ENCODE measurements at regions not wholly inside any gene's neighbourhood (a gene's known extent, or its start where the extent isn't known, plus 50 kb on each side); places are given as distances from the start of the nearest gene placed in this dataset.

- no peaks in the 10 kb centered on the region for H3K27me3 Mint-ChIP-seq (ENCODE audit: low read depth)
- H3K36me3 Mint-ChIP-seq (ENCODE audit: low read depth), result no peaks in the 10 kb centered on the region
- H3K4me3 Mint-ChIP-seq (ENCODE audit: unreplicated experiment), result no peak overlapping the region
- no peak for TF ChIP-seq CTCF (IDR thresholded peaks at IDR 0.05)
- no peak overlapping the region for H3K27ac Mint-ChIP-seq (ENCODE audit: unreplicated experiment)
- no peak for DNase-seq (ENCODE audit: low spot score)
- peaks cover 17% of the 10 kb centered on the region for H3K4me1 Mint-ChIP-seq (ENCODE audit: low read depth)
- H3K9me3 Mint-ChIP-seq (ENCODE audit: low read depth), result peaks cover 3% of the 10 kb centered on the region
These were observed 89.8 kb upstream of the UGP2 start for GRCh38 chr2:63751901-63752300.

- H3K4me1 Mint-ChIP-seq (ENCODE audit: low read depth), result peaks cover 20% of the 10 kb centered on the region
- no peak overlapping the region for H3K4me3 Mint-ChIP-seq (ENCODE audit: unreplicated experiment)
- H3K9me3 Mint-ChIP-seq (ENCODE audit: low read depth), result no peaks in the 10 kb centered on the region
- TF ChIP-seq CTCF (IDR thresholded peaks at IDR 0.05), result no peak
- H3K36me3 Mint-ChIP-seq (ENCODE audit: low read depth), result no peaks in the 10 kb centered on the region
- no peaks in the 10 kb centered on the region for H3K27me3 Mint-ChIP-seq (ENCODE audit: low read depth)
- H3K27ac Mint-ChIP-seq (ENCODE audit: unreplicated experiment), result no peak overlapping the region
- no peak for DNase-seq (ENCODE audit: low spot score)
These were observed 86.5 kb upstream of the UGP2 start for GRCh38 chr2:63755216-63755615.

GRCh38 chr2:63755965-63756364, 85.7 kb upstream of the UGP2 start:
- no peaks in the 10 kb centered on the region for H3K27me3 Mint-ChIP-seq (ENCODE audit: low read depth)
- H3K4me1 Mint-ChIP-seq (ENCODE audit: low read depth), result peaks cover 20% of the 10 kb centered on the region
- no peak overlapping the region for H3K4me3 Mint-ChIP-seq (ENCODE audit: unreplicated experiment)
- TF ChIP-seq CTCF (IDR thresholded peaks at IDR 0.05), result no peak
- H3K27ac Mint-ChIP-seq (ENCODE audit: unreplicated experiment), result peak overlapping the region; percentile 59
- no peaks in the 10 kb centered on the region for H3K9me3 Mint-ChIP-seq (ENCODE audit: low read depth)
- no peak for DNase-seq (ENCODE audit: low spot score)
- no peaks in the 10 kb centered on the region for H3K36me3 Mint-ChIP-seq (ENCODE audit: low read depth)

GRCh38 chr2:63763391-63763941, 78.2 kb upstream of the UGP2 start:
- Mint-ChIP-seq H3K4me3 (ENCODE audit: unreplicated experiment) (no peak overlapping the region), H3K27ac (ENCODE audit: unreplicated experiment) (peak overlapping the region; percentile 24), H3K9me3 (ENCODE audit: low read depth) (peaks cover 7% of the 10 kb centered on the region), H3K4me1 (ENCODE audit: low read depth) (peaks cover 23% of the 10 kb centered on the region), H3K36me3 (ENCODE audit: low read depth) (peaks cover 2% of the 10 kb centered on the region), H3K27me3 (ENCODE audit: low read depth) (no peaks in the 10 kb centered on the region)
- TF ChIP-seq CTCF (IDR thresholded peaks at IDR 0.05), result no peak
- no peak for DNase-seq (ENCODE audit: low spot score)

- no peak for TF ChIP-seq CTCF (IDR thresholded peaks at IDR 0.05)
- Mint-ChIP-seq H3K9me3 (ENCODE audit: low read depth) (peaks cover 7% of the 10 kb centered on the region), H3K27ac (ENCODE audit: unreplicated experiment) (peak overlapping the region; percentile 18), H3K36me3 (ENCODE audit: low read depth) (peaks cover 2% of the 10 kb centered on the region), H3K27me3 (ENCODE audit: low read depth) (no peaks in the 10 kb centered on the region), H3K4me1 (ENCODE audit: low read depth) (peaks cover 23% of the 10 kb centered on the region), H3K4me3 (ENCODE audit: unreplicated experiment) (no peak overlapping the region)
- no peak for DNase-seq (ENCODE audit: low spot score)
These were observed 77.1 kb upstream of the UGP2 start for GRCh38 chr2:63764630-63765029.
